HEK293 (cell line): ENCODE measurements at regions not wholly inside any gene's neighbourhood (a gene's known extent, or its start where the extent isn't known, plus 50 kb on each side); places are given as distances from the start of the nearest gene placed in this dataset.

ENCODE experiments used
- CTCF ChIA-PET: fragments of 350-600 bp; formaldehyde crosslinking; extraction: SDS; loops from one replicate; lab custom pipeline; 2021; ENCODE audit warnings: antibody characterized with exemption; lab: Yijun Ruan, JAX
- POLR2A ChIA-PET: fragments of 300-600 bp; formaldehyde crosslinking; extraction: SDS; loops from one replicate; lab custom pipeline; 2020; ENCODE audit warnings: antibody characterized with exemption, inconsistent platforms; lab: Yijun Ruan, JAX
- H3K27ac ChIP-seq: fragments of 200-500 bp; sonication (Bioruptor generic); 2 replicates; pipeline ENCODE4 v1.5.1; 2014; ENCODE audit warnings: low read depth, low read length, control low read depth, inconsistent platforms; ENCODE audit errors: extremely low read depth
- H3K36me3 ChIP-seq, 2 experiments: fragments of 200-500 bp in 1 of 2; sonication (Bioruptor generic) in 1 of 2; 1 replicate in 1 of 2; 2 replicates in 1 of 2; pipeline ENCODE4 v1.5.1; 2014 to 2017; ENCODE audit warnings: inconsistent platforms in 2 of 2, low read length in 2 of 2; ENCODE audit not compliant: control insufficient read depth in 2 of 2, insufficient read depth in 1 of 2
- H3K4me1 ChIP-seq: fragments of 200-500 bp; sonication (Bioruptor generic); 2 replicates; pipeline ENCODE4 v1.5.1; 2014; ENCODE audit warnings: mild to moderate bottlenecking, low read length, inconsistent platforms; ENCODE audit not compliant: control insufficient read depth, insufficient read depth
- H3K4me3 ChIP-seq: 2 replicates; pipeline ENCODE4 v1.5.1; 2011; ENCODE audit warnings: low read depth, mild to moderate bottlenecking, control low read depth, low read length, moderate library complexity
- H3K9me3 ChIP-seq: fragments of 200-500 bp; sonication (Bioruptor generic); 2 replicates; pipeline ENCODE4 v1.5.1; 2014; ENCODE audit warnings: low read depth, low read length, inconsistent platforms; ENCODE audit not compliant: control insufficient read depth, insufficient read depth
- ELK4 ChIP-seq: IDR thresholded peaks from 2 replicates; pipeline ENCODE4 v1.6.1; 2011; ENCODE audit warnings: mild to moderate bottlenecking, low read depth, low read length, borderline replicate concordance
- GLIS1 ChIP-seq: fragments of 450-650 bp; formaldehyde crosslinking; IDR thresholded peaks from 2 replicates; pipeline ENCODE4 v1.5.1; 2016; ENCODE audit warnings: missing biosample characterization, missing genetic modification characterization
- MZF1 ChIP-seq: fragments of 450-650 bp; formaldehyde crosslinking; IDR thresholded peaks from 2 replicates; pipeline ENCODE4 v1.5.1; 2017; ENCODE audit warnings: missing biosample characterization, missing genetic modification characterization, borderline replicate concordance
- ZBTB26 ChIP-seq: fragments of 450-650 bp; formaldehyde crosslinking; optimal IDR thresholded peaks from 2 replicates; pipeline ENCODE3; 2016; ENCODE audit warnings: missing biosample characterization, mild to moderate bottlenecking, missing genetic modification characterization
- ZFP69B ChIP-seq: fragments of 450-650 bp; formaldehyde crosslinking; IDR thresholded peaks from 2 replicates; pipeline ENCODE4 v1.5.1; 2016; ENCODE audit warnings: missing biosample characterization, missing genetic modification characterization
- ZNF10 ChIP-seq: fragments of 450-650 bp; formaldehyde crosslinking; IDR thresholded peaks from 2 replicates; pipeline ENCODE4 v1.5.1; 2017; ENCODE audit warnings: missing biosample characterization, missing genetic modification characterization
- ZNF169 ChIP-seq: fragments of 450-650 bp; formaldehyde crosslinking; IDR thresholded peaks from 2 replicates; pipeline ENCODE4 v1.5.1; 2016; ENCODE audit warnings: missing biosample characterization, missing genetic modification characterization
- ZNF23 ChIP-seq: fragments of 450-650 bp; formaldehyde crosslinking; IDR thresholded peaks from 2 replicates; pipeline ENCODE4 v1.5.1; 2016; ENCODE audit warnings: missing biosample characterization, missing genetic modification characterization, borderline replicate concordance
- ZNF239 ChIP-seq: fragments of 450-650 bp; formaldehyde crosslinking; IDR thresholded peaks from 2 replicates; pipeline ENCODE4 v1.5.1; 2016; ENCODE audit warnings: missing biosample characterization, missing genetic modification characterization
- ZNF24 ChIP-seq: fragments of 450-650 bp; formaldehyde crosslinking; IDR thresholded peaks from 2 replicates; pipeline ENCODE4 v1.5.1; 2016; ENCODE audit warnings: missing biosample characterization, missing genetic modification characterization
- ZNF248 ChIP-seq: fragments of 450-650 bp; formaldehyde crosslinking; IDR thresholded peaks from 2 replicates; pipeline ENCODE4 v1.5.1; 2017; ENCODE audit warnings: missing biosample characterization, missing genetic modification characterization
- ZNF26 ChIP-seq: fragments of 450-650 bp; formaldehyde crosslinking; IDR thresholded peaks from 2 replicates; pipeline ENCODE4 v1.5.1; 2016; ENCODE audit warnings: missing biosample characterization, missing genetic modification characterization
- ZNF37A ChIP-seq: fragments of 450-650 bp; IDR thresholded peaks from 2 replicates; pipeline ENCODE4 v1.5.1; 2018; ENCODE audit warnings: missing biosample characterization, missing genetic modification characterization
- ZNF391 ChIP-seq: fragments of 450-650 bp; formaldehyde crosslinking; IDR thresholded peaks from 2 replicates; pipeline ENCODE4 v1.5.1; 2016; ENCODE audit warnings: low read depth, missing biosample characterization, missing genetic modification characterization, borderline replicate concordance
- ZNF48 ChIP-seq: fragments of 450-650 bp; formaldehyde crosslinking; IDR thresholded peaks from 2 replicates; pipeline ENCODE4 v1.5.1; 2016; ENCODE audit warnings: missing biosample characterization, missing genetic modification characterization
- ZNF529 ChIP-seq: fragments of 450-650 bp; formaldehyde crosslinking; IDR thresholded peaks from 2 replicates; pipeline ENCODE4 v1.5.1; 2017; ENCODE audit warnings: missing genetic modification characterization, missing biosample characterization; ENCODE audit not compliant: insufficient replicate concordance
- ZNF596 ChIP-seq: fragments of 450-650 bp; IDR thresholded peaks from 2 replicates; pipeline ENCODE4 v1.5.0; 2018; ENCODE audit warnings: missing biosample characterization, mild to moderate bottlenecking, missing genetic modification characterization, moderate library complexity
- ZNF600 ChIP-seq: fragments of 450-650 bp; formaldehyde crosslinking; IDR thresholded peaks from 2 replicates; pipeline ENCODE4 v1.5.1; 2016; ENCODE audit warnings: missing biosample characterization, missing genetic modification characterization
- ZNF660 ChIP-seq: fragments of 450-650 bp; IDR thresholded peaks from 2 replicates; pipeline ENCODE4 v1.5.1; 2018; ENCODE audit warnings: missing biosample characterization, mild to moderate bottlenecking, missing genetic modification characterization
- ZNF792 ChIP-seq: fragments of 450-650 bp; formaldehyde crosslinking; IDR thresholded peaks from 2 replicates; pipeline ENCODE4 v1.5.1; 2016; ENCODE audit warnings: missing biosample characterization, missing genetic modification characterization
- TF ChIP-seq, protein P1 (sequence below): fragments of 450-650 bp; formaldehyde crosslinking; IDR thresholded peaks from 2 replicates; pipeline ENCODE4 v1.5.1; 2017; ENCODE audit warnings: missing biosample characterization, mild to moderate bottlenecking, missing genetic modification characterization, moderate library complexity
- TF ChIP-seq, protein P2 (sequence below): fragments of 450-650 bp; formaldehyde crosslinking; IDR thresholded peaks from 2 replicates; pipeline ENCODE4 v1.5.1; 2017; ENCODE audit warnings: missing biosample characterization, missing genetic modification characterization
- TF ChIP-seq, protein P3 (sequence below): fragments of 450-650 bp; formaldehyde crosslinking; IDR thresholded peaks from 2 replicates; pipeline ENCODE4 v1.5.1; 2016; ENCODE audit warnings: missing biosample characterization, missing genetic modification characterization, low read depth

DNA sequence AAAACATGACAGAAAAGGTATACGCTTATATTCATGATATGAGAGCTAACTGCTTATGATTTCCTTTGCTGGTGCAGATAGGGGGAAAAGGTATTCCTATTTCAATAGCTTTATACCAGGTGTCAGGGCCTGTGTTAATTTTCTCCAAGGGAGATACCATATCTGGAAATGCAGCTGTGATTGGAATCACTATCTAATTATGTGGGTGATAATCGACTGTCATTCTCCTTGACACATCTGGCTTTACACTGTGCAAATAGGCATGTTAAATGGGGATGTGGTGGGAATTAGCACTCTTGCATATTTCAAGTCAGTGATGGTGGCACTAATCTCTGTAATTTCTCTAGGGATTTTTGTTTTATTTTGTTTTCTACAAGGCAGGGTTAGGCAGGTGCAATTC lies 611.1 kb downstream of the CDH9 start:
- POLR2A ChIA-PET: no interaction called here
- no peak for TF ChIP-seq ZNF391 (tag by site-specific recombination)
- no peak for TF ChIP-seq ZNF660
- no peak for TF ChIP-seq GLIS1
- TF ChIP-seq, protein P1, sequence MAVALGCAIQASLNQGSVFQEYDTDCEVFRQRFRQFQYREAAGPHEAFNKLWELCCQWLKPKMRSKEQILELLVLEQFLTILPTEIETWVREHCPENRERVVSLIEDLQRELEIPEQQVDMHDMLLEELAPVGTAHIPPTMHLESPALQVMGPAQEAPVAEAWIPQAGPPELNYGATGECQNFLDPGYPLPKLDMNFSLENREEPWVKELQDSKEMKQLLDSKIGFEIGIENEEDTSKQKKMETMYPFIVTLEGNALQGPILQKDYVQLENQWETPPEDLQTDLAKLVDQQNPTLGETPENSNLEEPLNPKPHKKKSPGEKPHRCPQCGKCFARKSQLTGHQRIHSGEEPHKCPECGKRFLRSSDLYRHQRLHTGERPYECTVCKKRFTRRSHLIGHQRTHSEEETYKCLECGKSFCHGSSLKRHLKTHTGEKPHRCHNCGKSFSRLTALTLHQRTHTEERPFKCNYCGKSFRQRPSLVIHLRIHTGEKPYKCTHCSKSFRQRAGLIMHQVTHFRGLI (tag by site-specific recombination): no peak
- no peak for TF ChIP-seq ZNF26 (tag by site-specific recombination)
- TF ChIP-seq ZNF248 (tag by site-specific recombination): no peak
- TF ChIP-seq, protein P2, sequence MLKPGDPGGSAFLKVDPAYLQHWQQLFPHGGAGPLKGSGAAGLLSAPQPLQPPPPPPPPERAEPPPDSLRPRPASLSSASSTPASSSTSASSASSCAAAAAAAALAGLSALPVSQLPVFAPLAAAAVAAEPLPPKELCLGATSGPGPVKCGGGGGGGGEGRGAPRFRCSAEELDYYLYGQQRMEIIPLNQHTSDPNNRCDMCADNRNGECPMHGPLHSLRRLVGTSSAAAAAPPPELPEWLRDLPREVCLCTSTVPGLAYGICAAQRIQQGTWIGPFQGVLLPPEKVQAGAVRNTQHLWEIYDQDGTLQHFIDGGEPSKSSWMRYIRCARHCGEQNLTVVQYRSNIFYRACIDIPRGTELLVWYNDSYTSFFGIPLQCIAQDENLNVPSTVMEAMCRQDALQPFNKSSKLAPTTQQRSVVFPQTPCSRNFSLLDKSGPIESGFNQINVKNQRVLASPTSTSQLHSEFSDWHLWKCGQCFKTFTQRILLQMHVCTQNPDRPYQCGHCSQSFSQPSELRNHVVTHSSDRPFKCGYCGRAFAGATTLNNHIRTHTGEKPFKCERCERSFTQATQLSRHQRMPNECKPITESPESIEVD (tag by site-specific recombination): no peak
- no peak for TF ChIP-seq ZNF792 (tag by site-specific recombination)
- Histone ChIP-seq H3K4me3 (no peak overlapping the region), H3K9me3 (no peaks in the 10 kb centered on the region), H3K36me3 (no peaks in the 10 kb centered on the region), H3K4me1 (no peaks in the 10 kb centered on the region), H3K27ac (no peak overlapping the region)
- CTCF ChIA-PET: no interaction called here

DNA sequence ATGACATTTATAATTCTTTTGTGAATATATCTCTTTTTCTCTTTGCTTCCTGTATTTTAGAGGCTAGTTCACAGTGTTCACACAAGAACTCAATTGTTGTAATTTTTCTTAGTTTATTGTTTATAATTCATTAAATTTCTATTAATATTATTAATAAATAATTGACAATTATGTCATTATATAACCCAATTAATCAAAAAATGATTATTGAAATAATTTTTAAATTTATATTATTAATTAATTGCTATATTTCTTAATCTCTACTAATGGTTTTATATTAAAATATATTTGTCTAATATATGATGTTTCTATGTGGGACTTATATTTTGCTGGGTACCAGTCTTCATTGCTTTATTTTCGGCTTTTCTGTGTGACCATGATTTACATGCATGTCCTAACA lies 618.4 kb downstream of the CDH9 start:
- Histone ChIP-seq H3K36me3 (no peaks in the 10 kb centered on the region), H3K4me3 (no peak overlapping the region), H3K27ac (no peak overlapping the region)
- POLR2A ChIA-PET: no interaction called here
- TF ChIP-seq ZNF37A (tag by site-specific recombination) (no peak), ZNF23 (no peak), ZNF10 (tag by site-specific recombination) (no peak), ZFP69B (no peak), MZF1 (no peak), ELK4 (no peak), ZNF596 (tag by site-specific recombination) (no peak), ZNF169 (tag by site-specific recombination) (no peak), ZNF48 (tag by site-specific recombination) (no peak), ZNF239 (no peak), ZBTB26 (tag by site-specific recombination) (no peak), ZNF529 (tag by site-specific recombination) (no peak), ZNF600 (no peak), ZNF24 (no peak)
- TF ChIP-seq, protein P3, sequence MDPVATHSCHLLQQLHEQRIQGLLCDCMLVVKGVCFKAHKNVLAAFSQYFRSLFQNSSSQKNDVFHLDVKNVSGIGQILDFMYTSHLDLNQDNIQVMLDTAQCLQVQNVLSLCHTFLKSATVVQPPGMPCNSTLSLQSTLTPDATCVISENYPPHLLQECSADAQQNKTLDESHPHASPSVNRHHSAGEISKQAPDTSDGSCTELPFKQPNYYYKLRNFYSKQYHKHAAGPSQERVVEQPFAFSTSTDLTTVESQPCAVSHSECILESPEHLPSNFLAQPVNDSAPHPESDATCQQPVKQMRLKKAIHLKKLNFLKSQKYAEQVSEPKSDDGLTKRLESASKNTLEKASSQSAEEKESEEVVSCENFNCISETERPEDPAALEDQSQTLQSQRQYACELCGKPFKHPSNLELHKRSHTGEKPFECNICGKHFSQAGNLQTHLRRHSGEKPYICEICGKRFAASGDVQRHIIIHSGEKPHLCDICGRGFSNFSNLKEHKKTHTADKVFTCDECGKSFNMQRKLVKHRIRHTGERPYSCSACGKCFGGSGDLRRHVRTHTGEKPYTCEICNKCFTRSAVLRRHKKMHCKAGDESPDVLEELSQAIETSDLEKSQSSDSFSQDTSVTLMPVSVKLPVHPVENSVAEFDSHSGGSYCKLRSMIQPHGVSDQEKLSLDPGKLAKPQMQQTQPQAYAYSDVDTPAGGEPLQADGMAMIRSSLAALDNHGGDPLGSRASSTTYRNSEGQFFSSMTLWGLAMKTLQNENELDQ: no peak
- TF ChIP-seq, all 188 proteins: peak for 0
- Histone ChIP-seq H3K9me3 (no peaks in the 10 kb centered on the region), H3K4me1 (no peaks in the 10 kb centered on the region)
- CTCF ChIA-PET: no interaction called here
